ENCODE measurements at regions not wholly inside any gene's neighbourhood (a gene's known extent, or its start where the extent isn't known, plus 50 kb on each side); places are given as distances from the start of the nearest gene placed in this dataset.

DNA sequence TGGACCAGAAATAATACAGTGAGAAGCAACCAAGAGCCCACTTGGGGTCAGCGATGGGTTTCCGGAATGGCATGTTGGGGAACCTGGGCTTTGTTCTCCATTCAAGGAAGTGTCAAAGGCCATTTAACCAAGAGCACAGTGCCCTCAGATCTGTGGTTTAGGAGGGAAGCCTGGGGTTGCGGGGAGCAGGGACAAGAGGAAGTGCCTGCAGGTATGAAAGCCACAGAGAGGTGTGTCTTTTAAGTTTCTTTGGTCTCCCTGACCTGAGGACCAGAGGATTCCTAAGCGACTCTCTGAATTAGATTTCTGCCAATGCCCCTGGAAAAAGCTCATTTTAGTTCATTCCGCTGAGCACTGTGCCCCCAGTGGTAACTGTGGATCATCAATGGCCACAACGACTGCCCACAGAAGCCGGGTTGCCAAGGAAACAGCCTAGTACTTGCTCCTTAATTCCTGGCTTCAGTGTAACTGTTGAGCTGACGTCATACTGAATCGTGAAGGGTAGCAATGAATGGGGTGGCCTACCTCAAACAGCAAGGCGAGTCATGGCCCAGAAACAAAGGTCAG, 107.3 kb upstream of the SPIN1 start:
- TF ChIP-seq, protein P1, sequence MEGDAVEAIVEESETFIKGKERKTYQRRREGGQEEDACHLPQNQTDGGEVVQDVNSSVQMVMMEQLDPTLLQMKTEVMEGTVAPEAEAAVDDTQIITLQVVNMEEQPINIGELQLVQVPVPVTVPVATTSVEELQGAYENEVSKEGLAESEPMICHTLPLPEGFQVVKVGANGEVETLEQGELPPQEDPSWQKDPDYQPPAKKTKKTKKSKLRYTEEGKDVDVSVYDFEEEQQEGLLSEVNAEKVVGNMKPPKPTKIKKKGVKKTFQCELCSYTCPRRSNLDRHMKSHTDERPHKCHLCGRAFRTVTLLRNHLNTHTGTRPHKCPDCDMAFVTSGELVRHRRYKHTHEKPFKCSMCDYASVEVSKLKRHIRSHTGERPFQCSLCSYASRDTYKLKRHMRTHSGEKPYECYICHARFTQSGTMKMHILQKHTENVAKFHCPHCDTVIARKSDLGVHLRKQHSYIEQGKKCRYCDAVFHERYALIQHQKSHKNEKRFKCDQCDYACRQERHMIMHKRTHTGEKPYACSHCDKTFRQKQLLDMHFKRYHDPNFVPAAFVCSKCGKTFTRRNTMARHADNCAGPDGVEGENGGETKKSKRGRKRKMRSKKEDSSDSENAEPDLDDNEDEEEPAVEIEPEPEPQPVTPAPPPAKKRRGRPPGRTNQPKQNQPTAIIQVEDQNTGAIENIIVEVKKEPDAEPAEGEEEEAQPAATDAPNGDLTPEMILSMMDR (IDR thresholded peaks at IDR 0.05) = no peak
- no peak for TF ChIP-seq POLR2A (IDR thresholded peaks at IDR 0.05)
